ENCODE measurements at regions not wholly inside any gene's neighbourhood (a gene's known extent, or its start where the extent isn't known, plus 50 kb on each side); places are given as distances from the start of the nearest gene placed in this dataset.

DNA sequence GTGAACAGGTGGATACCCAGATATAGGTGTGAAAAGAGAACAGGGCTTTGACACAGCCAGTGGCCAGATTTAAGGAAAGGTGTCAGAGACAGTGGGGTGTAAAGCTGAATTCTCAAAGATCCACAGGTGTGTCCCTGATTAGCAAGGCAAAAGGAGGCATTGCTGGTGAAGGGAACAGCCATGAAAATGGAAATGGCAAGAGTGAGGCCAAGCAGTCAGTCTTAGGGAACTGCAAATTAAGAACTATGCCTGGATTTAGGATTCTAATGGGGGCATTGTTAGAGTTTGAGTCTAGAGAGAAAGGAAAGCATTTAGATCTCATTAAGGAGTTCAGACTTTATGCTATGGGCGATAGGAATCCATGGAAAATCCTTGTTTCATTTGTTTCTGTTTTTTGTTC, 789.2 kb downstream of the MAFB start:
- Histone ChIP-seq H2AFZ (ENCODE audit: insufficient read depth, low read depth, low read length, poor library complexity, severe bottlenecking) (no peak overlapping the region), H3K36me3 (replicated peaks in 1 of 2; ENCODE audit: control insufficient read depth in 1 of 2, insufficient read depth in 2 of 2, low read length in 2 of 2) (no peaks in the 10 kb centered on the region), H3K4me2 (replicated peaks; ENCODE audit: extremely low read depth, low read length, poor library complexity, severe bottlenecking) (no peak overlapping the region), H3K79me2 (ENCODE audit: insufficient read depth, low read length) (no peaks in the 10 kb centered on the region), H3K4me1 (ENCODE audit: control insufficient read depth in 1 of 2, insufficient read depth in 2 of 2, low read length in 2 of 2) (no peaks in the 10 kb centered on the region), H3K4me3 (replicated peaks in 1 of 3; ENCODE audit: low read depth in 2 of 3, low read length in 3 of 3) (no peak overlapping the region), H3K9me3 (replicated peaks in 1 of 2; ENCODE audit: control insufficient read depth in 1 of 2, insufficient read depth in 1 of 2, low read length in 2 of 2) (peaks cover 0 to 2% of the 10 kb centered on the region in 2 donors), H3K27ac (ENCODE audit: low read depth in 1 of 2, low read length in 2 of 2) (no peak overlapping the region), H3K9ac (ENCODE audit: insufficient read depth, low read length, poor library complexity, severe bottlenecking) (no peak overlapping the region), H4K20me1 (ENCODE audit: insufficient read depth, low read length) (no peaks in the 10 kb centered on the region), H3K27me3 (ENCODE audit: control insufficient read depth in 2 of 2, insufficient read depth in 2 of 2, low read length in 2 of 2) (no peaks in the 10 kb centered on the region)
- no peak for DNase-seq
- 86% methylated on average over 1 of the region's 1 CpG for WGBS (ENCODE audit: insufficient coverage)
- no peak for TF ChIP-seq CTCF (IDR thresholded peaks at IDR 0.05)
- Mint-ChIP-seq H3K4me3 (no peak overlapping the region), H3K4me1 (no peaks in the 10 kb centered on the region), H3K27me3 (ENCODE audit: low read depth in 3 of 3) (peaks cover 3 to 4% (median 4%) of the 10 kb centered on the region in 3 donors), H3K9me3 (peaks cover 0 to 2% (median 0%) of the 10 kb centered on the region in 7 donors), H3K27ac (no peak overlapping the region), H3K36me3 (no peaks in the 10 kb centered on the region)
- intact Hi-C loops (cut with micrococcal nuclease) = no loop called here

GRCh38 chr20:39898467-39898852, 790.6 kb downstream of the MAFB start:
- no peak overlapping the region for H3K4me2 ChIP-seq (replicated peaks; ENCODE audit: extremely low read depth, low read length, poor library complexity, severe bottlenecking)
- intact Hi-C loops (cut with micrococcal nuclease) = no loop called here
- no peak overlapping the region for H3K27ac ChIP-seq (ENCODE audit: low read depth in 1 of 2, low read length in 2 of 2)
- no peak overlapping the region for H2AFZ ChIP-seq (ENCODE audit: insufficient read depth, low read depth, low read length, poor library complexity, severe bottlenecking)
- no peaks in the 10 kb centered on the region for H3K4me1 Mint-ChIP-seq
- H3K4me3 ChIP-seq (replicated peaks in 1 of 3; ENCODE audit: low read depth in 2 of 3, low read length in 3 of 3) = no peak overlapping the region
- no peak for TF ChIP-seq CTCF (IDR thresholded peaks at IDR 0.05)
- H3K9ac ChIP-seq (ENCODE audit: insufficient read depth, low read length, poor library complexity, severe bottlenecking) = no peak overlapping the region
- peaks cover 0 to 2% of the 10 kb centered on the region in 2 donors for H3K9me3 ChIP-seq (replicated peaks in 1 of 2; ENCODE audit: control insufficient read depth in 1 of 2, insufficient read depth in 1 of 2, low read length in 2 of 2)
- no peaks in the 10 kb centered on the region for H3K27me3 ChIP-seq (ENCODE audit: control insufficient read depth in 2 of 2, insufficient read depth in 2 of 2, low read length in 2 of 2)
- H3K27me3 Mint-ChIP-seq (ENCODE audit: low read depth in 3 of 3) = peaks cover 3 to 4% (median 4%) of the 10 kb centered on the region in 3 donors
- no peak for DNase-seq
- WGBS (ENCODE audit: insufficient coverage) = no CpG with 5 or more reads among the region's 2 CpGs
- H4K20me1 ChIP-seq (ENCODE audit: insufficient read depth, low read length) = no peaks in the 10 kb centered on the region
- H3K36me3 ChIP-seq (replicated peaks in 1 of 2; ENCODE audit: control insufficient read depth in 1 of 2, insufficient read depth in 2 of 2, low read length in 2 of 2) = no peaks in the 10 kb centered on the region
- H3K4me1 ChIP-seq (ENCODE audit: control insufficient read depth in 1 of 2, insufficient read depth in 2 of 2, low read length in 2 of 2) = no peaks in the 10 kb centered on the region
- H3K27ac Mint-ChIP-seq = no peak overlapping the region
- no peak overlapping the region for H3K4me3 Mint-ChIP-seq
- H3K79me2 ChIP-seq (ENCODE audit: insufficient read depth, low read length) = no peaks in the 10 kb centered on the region
- peaks cover 0 to 1% (median 0%) of the 10 kb centered on the region in 7 donors for H3K9me3 Mint-ChIP-seq
- H3K36me3 Mint-ChIP-seq = no peaks in the 10 kb centered on the region
